Ishikawa (cell line): ENCODE measurements at regions not wholly inside any gene's neighbourhood (a gene's known extent, or its start where the extent isn't known, plus 50 kb on each side); places are given as distances from the start of the nearest gene placed in this dataset.

Experiments used
- CEBPB ChIP-seq: IDR thresholded peaks from 2 replicates; pipeline ENCODE4 v1.6.1; 2012
- CREB1 ChIP-seq: IDR thresholded peaks from 2 replicates; pipeline ENCODE4 v1.6.1; 2012; ENCODE audit warnings: low read depth
- EGR1 ChIP-seq: IDR thresholded peaks from 2 replicates; pipeline ENCODE4 v1.6.1; 2012
- EP300 ChIP-seq: IDR thresholded peaks from 2 replicates; pipeline ENCODE4 v1.6.1; 2012; ENCODE audit warnings: borderline replicate concordance
- FOXM1 ChIP-seq: IDR thresholded peaks from 2 replicates; pipeline ENCODE4 v1.6.1; 2012; ENCODE audit warnings: low read depth, borderline replicate concordance
- NFIC ChIP-seq: IDR thresholded peaks from 2 replicates; pipeline ENCODE4 v1.6.1; 2012
- RAD21 ChIP-seq: IDR thresholded peaks from 2 replicates; pipeline ENCODE4 v1.6.1; 2012; ENCODE audit warnings: low read depth
- TAF1 ChIP-seq: IDR thresholded peaks from 2 replicates; pipeline ENCODE4 v1.6.1; 2012; ENCODE audit warnings: low read depth, mild to moderate bottlenecking
- TEAD4 ChIP-seq: IDR thresholded peaks from 2 replicates; pipeline ENCODE4 v1.6.1; 2012
- YY1 ChIP-seq: IDR thresholded peaks from 2 replicates; pipeline ENCODE4 v1.6.1; 2012; ENCODE audit warnings: low read depth
- ZBTB7A ChIP-seq: IDR thresholded peaks from 2 replicates; pipeline ENCODE4 v1.6.1; 2012; ENCODE audit warnings: low read depth
- TF ChIP-seq, protein P1 (sequence below): IDR thresholded peaks from 2 replicates; pipeline ENCODE4 v1.6.1; 2012
- TF ChIP-seq, protein P2 (sequence below): IDR thresholded peaks from 2 replicates; pipeline ENCODE4 v1.6.1; 2012; ENCODE audit warnings: low read depth, mild to moderate bottlenecking
- TF ChIP-seq, protein P3 (sequence below): IDR thresholded peaks from 2 replicates; pipeline ENCODE4 v1.6.1; 2012

DNA sequence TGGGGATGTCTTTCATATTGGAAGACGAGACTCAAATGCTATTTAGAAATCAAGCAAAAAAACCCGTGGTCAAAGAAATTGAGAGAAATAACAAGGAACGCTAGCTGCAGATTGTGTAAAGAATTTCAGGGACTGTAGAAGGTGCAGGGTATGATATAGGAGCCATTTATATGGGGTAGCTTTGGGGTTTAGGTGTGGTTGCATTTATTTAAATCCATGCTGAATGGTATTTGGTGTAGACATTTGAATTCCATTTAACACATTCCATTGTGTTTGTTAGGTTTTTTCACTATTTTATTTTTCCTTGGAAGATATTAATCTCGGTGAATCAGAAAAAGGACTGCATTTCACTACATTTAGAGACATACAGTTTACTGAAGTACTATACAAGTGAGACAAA is 341.0 kb upstream of the GALNTL6 start:
- no peak for TF ChIP-seq CREB1
- no peak for TF ChIP-seq TAF1
- TF ChIP-seq CEBPB = no peak
- no peak for TF ChIP-seq EP300
- TF ChIP-seq, protein P1, sequence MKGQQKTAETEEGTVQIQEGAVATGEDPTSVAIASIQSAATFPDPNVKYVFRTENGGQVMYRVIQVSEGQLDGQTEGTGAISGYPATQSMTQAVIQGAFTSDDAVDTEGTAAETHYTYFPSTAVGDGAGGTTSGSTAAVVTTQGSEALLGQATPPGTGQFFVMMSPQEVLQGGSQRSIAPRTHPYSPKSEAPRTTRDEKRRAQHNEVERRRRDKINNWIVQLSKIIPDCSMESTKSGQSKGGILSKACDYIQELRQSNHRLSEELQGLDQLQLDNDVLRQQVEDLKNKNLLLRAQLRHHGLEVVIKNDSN = no peak
- TF ChIP-seq TEAD4 = no peak
- no peak for TF ChIP-seq NFIC
- TF ChIP-seq, protein P2, sequence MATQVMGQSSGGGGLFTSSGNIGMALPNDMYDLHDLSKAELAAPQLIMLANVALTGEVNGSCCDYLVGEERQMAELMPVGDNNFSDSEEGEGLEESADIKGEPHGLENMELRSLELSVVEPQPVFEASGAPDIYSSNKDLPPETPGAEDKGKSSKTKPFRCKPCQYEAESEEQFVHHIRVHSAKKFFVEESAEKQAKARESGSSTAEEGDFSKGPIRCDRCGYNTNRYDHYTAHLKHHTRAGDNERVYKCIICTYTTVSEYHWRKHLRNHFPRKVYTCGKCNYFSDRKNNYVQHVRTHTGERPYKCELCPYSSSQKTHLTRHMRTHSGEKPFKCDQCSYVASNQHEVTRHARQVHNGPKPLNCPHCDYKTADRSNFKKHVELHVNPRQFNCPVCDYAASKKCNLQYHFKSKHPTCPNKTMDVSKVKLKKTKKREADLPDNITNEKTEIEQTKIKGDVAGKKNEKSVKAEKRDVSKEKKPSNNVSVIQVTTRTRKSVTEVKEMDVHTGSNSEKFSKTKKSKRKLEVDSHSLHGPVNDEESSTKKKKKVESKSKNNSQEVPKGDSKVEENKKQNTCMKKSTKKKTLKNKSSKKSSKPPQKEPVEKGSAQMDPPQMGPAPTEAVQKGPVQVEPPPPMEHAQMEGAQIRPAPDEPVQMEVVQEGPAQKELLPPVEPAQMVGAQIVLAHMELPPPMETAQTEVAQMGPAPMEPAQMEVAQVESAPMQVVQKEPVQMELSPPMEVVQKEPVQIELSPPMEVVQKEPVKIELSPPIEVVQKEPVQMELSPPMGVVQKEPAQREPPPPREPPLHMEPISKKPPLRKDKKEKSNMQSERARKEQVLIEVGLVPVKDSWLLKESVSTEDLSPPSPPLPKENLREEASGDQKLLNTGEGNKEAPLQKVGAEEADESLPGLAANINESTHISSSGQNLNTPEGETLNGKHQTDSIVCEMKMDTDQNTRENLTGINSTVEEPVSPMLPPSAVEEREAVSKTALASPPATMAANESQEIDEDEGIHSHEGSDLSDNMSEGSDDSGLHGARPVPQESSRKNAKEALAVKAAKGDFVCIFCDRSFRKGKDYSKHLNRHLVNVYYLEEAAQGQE = no peak
- no peak for TF ChIP-seq RAD21
- TF ChIP-seq, protein P3, sequence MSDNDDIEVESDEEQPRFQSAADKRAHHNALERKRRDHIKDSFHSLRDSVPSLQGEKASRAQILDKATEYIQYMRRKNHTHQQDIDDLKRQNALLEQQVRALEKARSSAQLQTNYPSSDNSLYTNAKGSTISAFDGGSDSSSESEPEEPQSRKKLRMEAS = no peak
- TF ChIP-seq FOXM1 = no peak
- no peak for TF ChIP-seq EGR1
- no peak for TF ChIP-seq YY1
- no peak for TF ChIP-seq ZBTB7A
